GM12874 (cell line): ENCODE measurements at regions not wholly inside any gene's neighbourhood (a gene's known extent, or its start where the extent isn't known, plus 50 kb on each side); places are given as distances from the start of the nearest gene placed in this dataset.

ENCODE experiments used
- CTCF ChIP-seq: IDR thresholded peaks from 2 replicates; pipeline ENCODE4 v1.5.1; 2011; ENCODE audit warnings: low read depth, mild to moderate bottlenecking, control low read depth, low read length, moderate library complexity; ENCODE audit not compliant: insufficient read depth

- peak; percentile 84 for TF ChIP-seq CTCF
Observed at GRCh38 chr4:81913427-81913879, 441.7 kb upstream of the RASGEF1B start.

GRCh38 chr4:81912376-81913030 lies 440.8 kb upstream of the RASGEF1B start:
- no peak for TF ChIP-seq CTCF

GRCh38 chr4:81906905-81907304 lies 435.2 kb upstream of the RASGEF1B start:
- TF ChIP-seq CTCF = no peak

- TF ChIP-seq CTCF = no peak
Observed at GRCh38 chr4:81905971-81906370, 434.3 kb upstream of the RASGEF1B start.

GRCh38 chr4:81904121-81904520 lies 432.4 kb upstream of the RASGEF1B start:
- no peak for TF ChIP-seq CTCF

GRCh38 chr4:81903212-81903611 lies 431.5 kb upstream of the RASGEF1B start:
- no peak for TF ChIP-seq CTCF

GRCh38 chr4:81898862-81899504 lies 427.3 kb upstream of the RASGEF1B start:
- TF ChIP-seq CTCF = no peak
